H1 (cell line): ENCODE measurements at regions not wholly inside any gene's neighbourhood (a gene's known extent, or its start where the extent isn't known, plus 50 kb on each side); places are given as distances from the start of the nearest gene placed in this dataset.
A peak's percentile ranks its signal among the peaks of the same experiment; 100 is the strongest.

Experiments used
- BACH1 ChIP-seq: IDR thresholded peaks from 2 replicates; pipeline ENCODE4 v1.6.1; 2012; ENCODE audit warnings: low read length, improper control_type of control experiment
- CBX8 ChIP-seq: fragments of 300-800, 300-1000 bp; sonication (generic); IDR thresholded peaks from 2 replicates; pipeline ENCODE4 v1.7.1; 2016; ENCODE audit warnings: low read depth, low read length, borderline replicate concordance
- CHD7 ChIP-seq: fragments of 300-600 bp; sonication (generic); IDR thresholded peaks from 2 replicates; pipeline ENCODE4 v1.7.1; 2012; ENCODE audit warnings: low read length, moderate library complexity, mild to moderate bottlenecking, inconsistent platforms; ENCODE audit not compliant: insufficient replicate concordance

- peak; percentile 49 for TF ChIP-seq CHD7
- TF ChIP-seq BACH1: no peak
- TF ChIP-seq CBX8: no peak
- TF ChIP-seq, all 59 proteins: peak for 1
Observed at GRCh38 chr4:129322920-129323319, 227.0 kb downstream of the C4orf33 start (continued).
